Mucosa of rectum (tissue), 2 donors: ENCODE measurements at regions not wholly inside any gene's neighbourhood (a gene's known extent, or its start where the extent isn't known, plus 50 kb on each side); places are given as distances from the start of the nearest gene placed in this dataset.

Source experiments
- H3K27ac ChIP-seq, 2 donors: one replicate each; pipeline ENCODE4 v1.7.0; 2013; ENCODE audit warnings: inconsistent platforms in 2 of 2, low read depth in 2 of 2, low read length in 2 of 2
- H3K27me3 ChIP-seq, 2 donors: one replicate each; pipeline ENCODE4 v1.7.0; 2013; ENCODE audit warnings: low read length in 2 of 2; ENCODE audit not compliant: control insufficient read depth in 2 of 2, insufficient read depth in 2 of 2
- H3K36me3 ChIP-seq, 2 donors: one replicate each; pipeline ENCODE4 v1.7.0; 2013; ENCODE audit warnings: low read length in 2 of 2; ENCODE audit not compliant: control insufficient read depth in 2 of 2, insufficient read depth in 2 of 2
- H3K4me1 ChIP-seq, 2 donors: one replicate each; pipeline ENCODE4 v1.7.0; 2013; ENCODE audit warnings: low read length in 2 of 2, mild to moderate bottlenecking in 1 of 2; ENCODE audit not compliant: control insufficient read depth in 2 of 2, insufficient read depth in 2 of 2
- H3K4me3 ChIP-seq, 2 donors: one replicate each; pipeline ENCODE4 v1.7.0; 2013; ENCODE audit warnings: low read length in 2 of 2
- H3K9ac ChIP-seq, 2 donors: one replicate each; pipeline ENCODE4 v1.7.0; 2013; ENCODE audit warnings: low read length in 2 of 2, low read depth in 1 of 2, mild to moderate bottlenecking in 1 of 2
- H3K9me3 ChIP-seq, 2 donors: one replicate each; pipeline ENCODE4 v1.7.0; 2013; ENCODE audit warnings: low read length in 2 of 2; ENCODE audit not compliant: control insufficient read depth in 2 of 2
- donor health status: healthy.
- donor health status: Normal muscosa, but diverticular disease.

DNA sequence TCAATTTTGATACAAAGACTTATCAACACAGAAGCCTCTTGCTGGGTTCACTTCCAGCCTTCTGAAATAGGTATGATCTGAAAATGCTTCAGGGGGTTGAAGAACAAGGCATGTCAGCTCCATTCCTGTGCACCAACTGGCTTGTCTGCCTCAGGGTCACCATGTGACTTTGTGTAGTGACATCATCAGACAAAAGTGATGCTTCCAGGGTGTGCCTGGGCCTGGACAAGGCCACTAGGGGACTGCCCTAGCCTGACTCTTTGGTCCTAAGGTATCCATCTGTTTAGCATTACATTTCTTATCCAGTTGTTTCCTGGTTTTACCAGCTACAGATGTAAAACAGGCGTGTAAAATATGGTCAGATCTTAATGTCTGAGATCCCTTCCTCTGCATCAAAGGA, 155.6 kb downstream of the CAND1 start:
- Histone ChIP-seq H3K36me3 (no peaks in the 10 kb centered on the region), H3K27me3 (no peaks in the 10 kb centered on the region), H3K9ac (no peak overlapping the region), H3K9me3 (no peaks in the 10 kb centered on the region), H3K27ac (peak overlapping the region; percentile 39 to 87), H3K4me1 (peaks cover 12 to 63% of the 10 kb centered on the region in 2 donors), H3K4me3 (no peak overlapping the region)

DNA sequence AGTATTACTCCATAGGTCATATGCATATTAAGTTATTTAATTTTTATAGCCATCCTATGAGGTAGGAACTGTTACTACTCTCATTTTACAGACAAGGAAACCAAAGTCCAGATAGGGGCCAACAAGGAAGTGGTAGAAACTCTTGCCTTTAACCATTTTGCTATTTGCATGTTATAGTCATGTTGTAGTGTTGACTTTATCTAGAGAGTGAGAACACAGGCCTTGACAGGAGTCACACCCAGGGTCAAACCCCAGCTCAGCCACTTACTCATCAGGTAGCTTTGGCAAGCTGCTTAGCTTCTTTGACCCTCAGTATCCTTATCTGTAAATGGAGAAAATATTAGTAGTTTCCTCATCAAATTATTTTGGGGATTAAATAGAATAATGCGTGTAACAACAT, 156.2 kb downstream of the CAND1 start:
- Histone ChIP-seq H3K27ac (peak overlapping the region; percentile 72 to 87), H3K9ac (peak overlapping the region in 1 of 2 donors; percentile 1), H3K27me3 (no peaks in the 10 kb centered on the region), H3K4me3 (no peak overlapping the region), H3K4me1 (peaks cover 16 to 64% of the 10 kb centered on the region in 2 donors), H3K9me3 (no peaks in the 10 kb centered on the region), H3K36me3 (no peaks in the 10 kb centered on the region)

DNA sequence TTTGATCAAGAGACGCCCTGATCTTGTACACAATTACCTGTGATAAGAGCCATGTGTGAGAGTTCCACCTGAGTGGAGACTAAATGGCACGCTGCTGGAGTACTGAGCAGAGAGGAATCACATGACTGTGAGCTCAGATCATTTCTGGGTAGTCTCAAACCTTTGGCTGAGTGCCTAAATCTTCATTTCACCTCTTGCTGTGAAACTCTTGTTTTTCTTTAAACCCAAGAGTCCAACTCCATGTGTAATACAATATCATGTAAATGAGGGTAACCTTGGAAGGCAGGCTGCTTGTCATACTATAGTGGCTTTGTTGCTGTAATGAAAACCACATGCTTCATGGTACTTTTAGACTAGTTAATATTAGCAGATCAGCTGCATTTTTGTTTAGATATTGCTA, 156.9 kb downstream of the CAND1 start:
- Histone ChIP-seq H3K36me3 (no peaks in the 10 kb centered on the region), H3K9ac (peak overlapping the region in 1 of 2 donors; percentile 1), H3K4me1 (peaks cover 18 to 67% of the 10 kb centered on the region in 2 donors), H3K4me3 (no peak overlapping the region), H3K27ac (peak overlapping the region; percentile 72 to 85), H3K9me3 (no peaks in the 10 kb centered on the region), H3K27me3 (no peaks in the 10 kb centered on the region)

DNA sequence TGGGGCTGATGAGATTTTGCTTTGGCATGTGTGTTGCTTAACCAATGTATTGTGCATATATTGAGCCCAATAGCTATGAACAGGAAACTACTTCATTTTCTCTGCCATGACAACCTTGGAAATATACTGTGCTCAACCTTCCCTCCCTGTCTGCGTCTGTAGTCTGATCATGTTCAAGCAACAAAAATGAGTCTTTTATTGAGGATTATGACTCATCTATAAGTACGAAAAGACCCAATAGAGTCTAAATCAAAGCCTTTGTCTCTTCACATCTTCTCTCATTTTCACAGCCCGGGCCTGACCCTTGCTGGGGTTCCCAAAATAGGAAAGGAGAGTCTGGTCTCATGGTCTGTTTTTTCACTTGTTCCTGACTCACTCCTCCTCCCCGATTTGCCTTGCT, 158.2 kb downstream of the CAND1 start:
- H3K4me3 ChIP-seq = no peak overlapping the region
- H3K9me3 ChIP-seq = no peaks in the 10 kb centered on the region
- H3K4me1 ChIP-seq = peaks cover 21 to 77% of the 10 kb centered on the region in 2 donors
- no peaks in the 10 kb centered on the region for H3K27me3 ChIP-seq
- H3K27ac ChIP-seq = peak overlapping the region; percentile 72 to 85
- H3K36me3 ChIP-seq = no peaks in the 10 kb centered on the region
- H3K9ac ChIP-seq = no peak overlapping the region

DNA sequence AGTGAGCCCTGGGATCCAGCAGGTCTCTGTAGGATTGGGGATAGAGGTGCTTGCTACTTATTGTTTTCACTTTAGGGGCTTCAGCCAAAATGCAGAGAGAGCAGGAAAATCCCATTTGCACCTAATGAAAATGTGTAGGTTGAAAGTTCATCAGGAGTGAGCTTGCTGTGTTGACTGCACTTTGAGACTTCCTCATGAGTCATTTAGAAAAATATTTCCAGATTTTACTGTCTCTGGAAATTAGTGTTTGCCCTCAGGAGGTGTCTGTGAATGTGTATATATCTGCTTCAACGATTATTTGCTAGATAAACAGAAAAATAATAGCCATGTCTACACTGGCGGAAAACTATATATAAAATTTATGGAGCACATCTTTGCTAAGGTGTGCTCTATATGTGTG, 159.3 kb downstream of the CAND1 start:
- no peak overlapping the region for H3K9ac ChIP-seq
- H3K36me3 ChIP-seq = no peaks in the 10 kb centered on the region
- no peak overlapping the region for H3K4me3 ChIP-seq
- H3K27me3 ChIP-seq = no peaks in the 10 kb centered on the region
- peaks cover 21 to 83% of the 10 kb centered on the region in 2 donors for H3K4me1 ChIP-seq
- no peaks in the 10 kb centered on the region for H3K9me3 ChIP-seq
- H3K27ac ChIP-seq = peak overlapping the region; percentile 72 to 85

DNA sequence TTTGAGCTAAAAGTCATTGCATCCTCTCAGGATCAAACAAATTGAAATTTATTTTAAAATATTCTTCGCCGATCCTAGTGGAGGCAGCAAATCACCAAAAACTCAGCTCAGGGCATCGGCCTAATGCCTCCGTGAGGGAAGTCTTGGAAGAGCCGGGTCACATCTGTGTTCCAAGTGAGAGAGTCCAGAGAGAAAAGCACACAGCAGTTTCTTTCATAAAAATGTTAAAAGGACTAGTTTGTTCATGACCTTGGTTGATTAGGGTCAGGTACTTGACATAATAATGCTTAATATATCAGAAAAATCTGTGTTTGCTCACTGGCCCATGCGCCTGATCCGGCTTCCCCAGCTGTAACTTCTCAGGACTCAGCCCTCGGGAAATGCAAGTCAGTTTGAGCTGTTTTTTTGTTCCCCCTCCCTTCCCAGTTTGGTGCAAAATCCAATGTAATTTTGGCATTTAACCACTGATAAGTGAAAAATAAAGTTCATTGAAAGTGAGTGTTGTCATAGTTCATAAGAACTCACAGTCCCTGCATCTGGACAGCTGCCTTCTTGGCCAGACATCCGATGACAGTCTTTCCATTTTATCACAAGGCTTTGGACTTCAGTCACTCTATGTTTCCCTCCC, 161.7 kb downstream of the CAND1 start:
- Histone ChIP-seq H3K27ac (peak overlapping the region; percentile 53 to 85), H3K4me3 (no peak overlapping the region), H3K36me3 (no peaks in the 10 kb centered on the region), H3K4me1 (peaks cover 27 to 88% of the 10 kb centered on the region in 2 donors), H3K27me3 (no peaks in the 10 kb centered on the region), H3K9me3 (no peaks in the 10 kb centered on the region), H3K9ac (peak overlapping the region in 1 of 2 donors; percentile 1)

- Histone ChIP-seq H3K36me3 (no peaks in the 10 kb centered on the region), H3K4me3 (no peak overlapping the region), H3K4me1 (peaks cover 27 to 88% of the 10 kb centered on the region in 2 donors), H3K27me3 (no peaks in the 10 kb centered on the region), H3K9me3 (no peaks in the 10 kb centered on the region), H3K27ac (peak overlapping the region; percentile 53 to 85), H3K9ac (peak overlapping the region in 1 of 2 donors; percentile 1)
Observed at GRCh38 chr12:67431411-67432020, 162.4 kb downstream of the CAND1 start.

- no peaks in the 10 kb centered on the region for H3K9me3 ChIP-seq
- H3K4me1 ChIP-seq = peaks cover 21 to 70% of the 10 kb centered on the region in 2 donors
Observed at GRCh38 chr12:67433385-67434175, 164.4 kb downstream of the CAND1 start.

GRCh38 chr12:67434671-67435370, 165.7 kb downstream of the CAND1 start:
- peak overlapping the region; percentile 64 to 76 for H3K27ac ChIP-seq
- H3K27me3 ChIP-seq = no peaks in the 10 kb centered on the region
- H3K9ac ChIP-seq = peak overlapping the region in 1 of 2 donors; percentile 20
- no peaks in the 10 kb centered on the region for H3K36me3 ChIP-seq
- no peak overlapping the region for H3K4me3 ChIP-seq
- H3K4me1 ChIP-seq = peaks cover 21 to 58% of the 10 kb centered on the region in 2 donors
- H3K9me3 ChIP-seq = no peaks in the 10 kb centered on the region

More at GRCh38 chr12:67433385-67434175, 164.4 kb downstream of the CAND1 start:
- Histone ChIP-seq H3K9ac (no peak overlapping the region), H3K27me3 (no peaks in the 10 kb centered on the region), H3K27ac (peak overlapping the region; percentile 1 to 76), H3K4me3 (no peak overlapping the region), H3K36me3 (no peaks in the 10 kb centered on the region)
